Dendritic cell treated with granulocyte-macrophage colony-stimulating factor and Interleukin-4, amounts not matched to agents 40 ng/mL and 50 ng/mL, for 4 days (primary cell): ENCODE measurements at regions not wholly inside any gene's neighbourhood (a gene's known extent, or its start where the extent isn't known, plus 50 kb on each side); places are given as distances from the start of the nearest gene placed in this dataset.
"Not testable (repeated sequence)": the region's sequence is repeated elsewhere in the genome, so short reads cannot be mapped to it uniquely, and the experiment has no call there.

ENCODE experiments used
- H3K27ac Mint-ChIP-seq: one replicate; pipeline ENCODE4 v1.8.0; 2022; ENCODE audit warnings: mild to moderate bottlenecking, mixed read lengths
- H3K27me3 Mint-ChIP-seq: one replicate; pipeline ENCODE4 v1.8.0; 2022; ENCODE audit warnings: mild to moderate bottlenecking, mixed read lengths
- H3K36me3 Mint-ChIP-seq: one replicate; pipeline ENCODE4 v1.8.0; 2022; ENCODE audit warnings: low read depth, mixed read lengths
- H3K4me1 Mint-ChIP-seq: one replicate; pipeline ENCODE4 v1.8.0; 2022; ENCODE audit warnings: low read depth, mixed read lengths
- H3K4me3 Mint-ChIP-seq: one replicate; pipeline ENCODE4 v1.8.0; 2022; ENCODE audit warnings: mild to moderate bottlenecking, moderate library complexity, mixed read lengths
- H3K9me3 Mint-ChIP-seq: one replicate; pipeline ENCODE4 v1.8.0; 2022; ENCODE audit warnings: mixed read lengths
- intact Hi-C: fragments of 100-400 bp; cut with micrococcal nuclease; formaldehyde crosslinking; loops from one replicate; pipeline ENCODE4 v1.15.0; 2022

GRCh38 chr10:62471711-62472110 lies 97.5 kb downstream of the ZNF365 start:
- Mint-ChIP-seq H3K27me3 (no peaks in the 10 kb centered on the region), H3K9me3 (no peaks in the 10 kb centered on the region), H3K4me3 (no peak overlapping the region), H3K36me3 (no peaks in the 10 kb centered on the region), H3K27ac (no peak overlapping the region), H3K4me1 (peaks cover 17% of the 10 kb centered on the region)
- intact Hi-C loops: no loop called here

- H3K36me3 Mint-ChIP-seq: no peaks in the 10 kb centered on the region
- H3K4me3 Mint-ChIP-seq: no peak overlapping the region
- intact Hi-C loops: no loop called here
- H3K27me3 Mint-ChIP-seq: peaks cover 1% of the 10 kb centered on the region
- peaks cover 17% of the 10 kb centered on the region for H3K4me1 Mint-ChIP-seq
- no peaks in the 10 kb centered on the region for H3K9me3 Mint-ChIP-seq
- H3K27ac Mint-ChIP-seq: peak overlapping the region; percentile 28
Observed at GRCh38 chr10:62473241-62473640, 99.1 kb downstream of the ZNF365 start.

GRCh38 chr10:62475551-62475950 lies 101.4 kb downstream of the ZNF365 start:
- H3K36me3 Mint-ChIP-seq: no peaks in the 10 kb centered on the region
- no peaks in the 10 kb centered on the region for H3K9me3 Mint-ChIP-seq
- no peak overlapping the region for H3K27ac Mint-ChIP-seq
- no peak overlapping the region for H3K4me3 Mint-ChIP-seq
- H3K4me1 Mint-ChIP-seq: peaks cover 17% of the 10 kb centered on the region
- intact Hi-C loops: no loop called here
- peaks cover 1% of the 10 kb centered on the region for H3K27me3 Mint-ChIP-seq

GRCh38 chr10:62479523-62479922 lies 105.4 kb downstream of the ZNF365 start:
- Mint-ChIP-seq H3K9me3 (no peaks in the 10 kb centered on the region), H3K36me3 (no peaks in the 10 kb centered on the region), H3K27me3 (peaks cover 1% of the 10 kb centered on the region), H3K27ac (no peak overlapping the region), H3K4me1 (no peaks in the 10 kb centered on the region), H3K4me3 (no peak overlapping the region)
- intact Hi-C loops: no loop called here

- H3K27me3 Mint-ChIP-seq: peaks cover 1% of the 10 kb centered on the region
- intact Hi-C loops: no loop called here
Observed at GRCh38 chr10:62480196-62480595, 106.0 kb downstream of the ZNF365 start.

GRCh38 chr10:62482581-62482980 lies 108.4 kb downstream of the ZNF365 start:
- Mint-ChIP-seq H3K36me3 (no peaks in the 10 kb centered on the region), H3K27ac (no peak overlapping the region), H3K4me1 (no peaks in the 10 kb centered on the region), H3K9me3 (no peaks in the 10 kb centered on the region), H3K27me3 (no peaks in the 10 kb centered on the region), H3K4me3 (no peak overlapping the region)
- intact Hi-C loops: no loop called here

More at GRCh38 chr10:62480196-62480595, 106.0 kb downstream of the ZNF365 start:
- Mint-ChIP-seq H3K27ac (no peak overlapping the region), H3K9me3 (no peaks in the 10 kb centered on the region), H3K36me3 (no peaks in the 10 kb centered on the region), H3K4me1 (no peaks in the 10 kb centered on the region), H3K4me3 (no peak overlapping the region)

- H3K9me3 Mint-ChIP-seq: no peaks in the 10 kb centered on the region
- H3K4me1 Mint-ChIP-seq: peaks cover 39% of the 10 kb centered on the region
- no peaks in the 10 kb centered on the region for H3K27me3 Mint-ChIP-seq
- H3K36me3 Mint-ChIP-seq: no peaks in the 10 kb centered on the region
- H3K4me3 Mint-ChIP-seq: no peak overlapping the region
- H3K27ac Mint-ChIP-seq: no peak overlapping the region
- intact Hi-C loops: no loop called here
Observed at GRCh38 chr10:62491597-62491996, 117.4 kb downstream of the ZNF365 start.

- Mint-ChIP-seq H3K36me3 (no peaks in the 10 kb centered on the region), H3K27me3 (no peaks in the 10 kb centered on the region), H3K9me3 (no peaks in the 10 kb centered on the region), H3K4me1 (peaks cover 41% of the 10 kb centered on the region), H3K27ac (no peak overlapping the region), H3K4me3 (no peak overlapping the region)
- intact Hi-C loops: no loop called here
Observed at GRCh38 chr10:62492012-62492869, 118.1 kb downstream of the ZNF365 start.

GRCh38 chr10:62492870-62493180 lies 118.7 kb downstream of the ZNF365 start:
- Mint-ChIP-seq H3K4me3 (no peak overlapping the region), H3K9me3 (no peaks in the 10 kb centered on the region), H3K27ac (no peak overlapping the region), H3K4me1 (peaks cover 45% of the 10 kb centered on the region), H3K27me3 (no peaks in the 10 kb centered on the region), H3K36me3 (no peaks in the 10 kb centered on the region)
- intact Hi-C loops: no loop called here

GRCh38 chr10:62496925-62497324 lies 122.8 kb downstream of the ZNF365 start:
- Mint-ChIP-seq H3K4me1 (peaks cover 55% of the 10 kb centered on the region), H3K36me3 (no peaks in the 10 kb centered on the region), H3K9me3 (no peaks in the 10 kb centered on the region), H3K27ac (no peak overlapping the region), H3K4me3 (no peak overlapping the region), H3K27me3 (no peaks in the 10 kb centered on the region)
- intact Hi-C loops: no loop called here

GRCh38 chr10:62498271-62498670 lies 124.1 kb downstream of the ZNF365 start:
- no peaks in the 10 kb centered on the region for H3K9me3 Mint-ChIP-seq
- no peaks in the 10 kb centered on the region for H3K36me3 Mint-ChIP-seq
- H3K4me3 Mint-ChIP-seq: no peak overlapping the region
- no peaks in the 10 kb centered on the region for H3K27me3 Mint-ChIP-seq
- peaks cover 53% of the 10 kb centered on the region for H3K4me1 Mint-ChIP-seq
- intact Hi-C loops: no loop called here
- no peak overlapping the region for H3K27ac Mint-ChIP-seq

GRCh38 chr10:62500116-62500515 lies 125.9 kb downstream of the ZNF365 start:
- H3K4me1 Mint-ChIP-seq: peaks cover 50% of the 10 kb centered on the region
- H3K27ac Mint-ChIP-seq, H3K36me3 Mint-ChIP-seq, H3K27me3 Mint-ChIP-seq, H3K4me3 Mint-ChIP-seq, H3K9me3 Mint-ChIP-seq: not testable (repeated sequence)
- intact Hi-C loops: loop anchor here (5.0 kb wide), 1 partner anchor 42 kb away; no protein-coding TSS in a partner anchor

GRCh38 chr10:62501547-62501946 lies 127.4 kb downstream of the ZNF365 start:
- intact Hi-C loops: loop anchor here (5.0 kb wide), 1 partner anchor 41 kb away; no protein-coding TSS in a partner anchor
- Mint-ChIP-seq H3K9me3 (no peaks in the 10 kb centered on the region), H3K4me1 (peaks cover 57% of the 10 kb centered on the region), H3K4me3 (no peak overlapping the region), H3K27ac (no peak overlapping the region), H3K36me3 (no peaks in the 10 kb centered on the region), H3K27me3 (no peaks in the 10 kb centered on the region)

GRCh38 chr10:62502995-62503613 lies 128.9 kb downstream of the ZNF365 start:
- peaks cover 52% of the 10 kb centered on the region for H3K4me1 Mint-ChIP-seq
- no peaks in the 10 kb centered on the region for H3K27me3 Mint-ChIP-seq
- H3K4me3 Mint-ChIP-seq: no peak overlapping the region
- no peaks in the 10 kb centered on the region for H3K36me3 Mint-ChIP-seq
- H3K9me3 Mint-ChIP-seq: no peaks in the 10 kb centered on the region
- peak overlapping the region; percentile 54 for H3K27ac Mint-ChIP-seq
- intact Hi-C loops: loop anchor here (5.0 kb wide), 1 partner anchor 39 kb away; no protein-coding TSS in a partner anchor
